ENCODE measurements at regions not wholly inside any gene's neighbourhood (a gene's known extent, or its start where the extent isn't known, plus 50 kb on each side); places are given as distances from the start of the nearest gene placed in this dataset.

GRCh38 chr16:79794941-79795340 is 194.4 kb upstream of the MAF start:
- no peak for TF ChIP-seq LEF1 (IDR thresholded peaks at IDR 0.05; ENCODE audit: borderline replicate concordance)
- TF ChIP-seq SP1 (IDR thresholded peaks at IDR 0.05) = no peak
- no peak for TF ChIP-seq BHLHE40 (IDR thresholded peaks at IDR 0.05; ENCODE audit: borderline replicate concordance)
- TF ChIP-seq SUZ12 (IDR thresholded peaks at IDR 0.05) = no peak
- no peak for TF ChIP-seq PKNOX1 (IDR thresholded peaks at IDR 0.05)
- TF ChIP-seq CTBP1 (IDR thresholded peaks at IDR 0.05; ENCODE audit: borderline replicate concordance) = no peak
- no peak for TF ChIP-seq FOXK2 (IDR thresholded peaks at IDR 0.05)
- TF ChIP-seq HDGF (IDR thresholded peaks at IDR 0.05; ENCODE audit: borderline replicate concordance) = no peak
- TF ChIP-seq ELF4 (IDR thresholded peaks at IDR 0.05) = no peak
- no peak for TF ChIP-seq FOXM1 (IDR thresholded peaks at IDR 0.05; ENCODE audit: borderline replicate concordance)
- no peak for TF ChIP-seq ZNF384 (IDR thresholded peaks at IDR 0.05)
- no peak for TF ChIP-seq L3MBTL2 (conservative IDR thresholded peaks at IDR 0.05)
- TF ChIP-seq FOXA1 (IDR thresholded peaks at IDR 0.05) = no peak
